RCC 7860 (cell line): ENCODE measurements at regions not wholly inside any gene's neighbourhood (a gene's known extent, or its start where the extent isn't known, plus 50 kb on each side); places are given as distances from the start of the nearest gene placed in this dataset.

Experiments
- DNase-seq: peaks from one replicate; pipeline ENCODE4 v3.0.0-alpha.2; 2015; ENCODE audit warnings: low spot score
- FAIRE-seq: peaks from 2 replicates; lab custom pipeline; 2012; peaks lifted over from hg19 to GRCh38; lab: Jason Lieb, UNC

- DNase-seq (peak; percentile 93), FAIRE-seq (peak; percentile 78)
These were observed 90.1 kb upstream of the PIK3CG start for GRCh38 chr7:106774768-106775551.

DNA sequence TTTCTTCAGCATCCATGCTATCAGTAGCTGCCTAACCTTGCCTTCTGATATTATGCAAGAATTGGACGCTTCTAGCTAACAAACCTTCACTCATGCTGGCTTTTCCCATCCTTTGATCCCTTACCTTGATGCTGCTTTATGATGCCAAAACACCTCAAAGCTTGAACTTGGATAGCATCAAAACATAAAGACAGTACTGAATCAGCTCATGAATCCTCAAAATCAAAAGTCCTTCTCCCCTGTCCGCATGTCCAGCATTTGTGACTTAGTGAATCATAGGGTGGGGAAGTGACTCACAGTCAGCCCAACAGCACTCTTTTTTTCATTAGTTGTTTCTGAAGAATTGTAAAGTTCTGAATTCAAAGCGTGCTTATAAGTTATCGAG lies 89.5 kb upstream of the PIK3CG start:
- FAIRE-seq = peak; percentile 92
- DNase-seq = peak; percentile 85

GRCh38 chr7:106775975-106776607 lies 89.0 kb upstream of the PIK3CG start:
- DNase-seq (no peak), FAIRE-seq (no peak)

- DNase-seq (no peak), FAIRE-seq (no peak)
These were observed 88.3 kb upstream of the PIK3CG start for GRCh38 chr7:106776618-106777347.

- no peak for FAIRE-seq
- no peak for DNase-seq
These were observed 87.3 kb upstream of the PIK3CG start for GRCh38 chr7:106777674-106778299.

DNA sequence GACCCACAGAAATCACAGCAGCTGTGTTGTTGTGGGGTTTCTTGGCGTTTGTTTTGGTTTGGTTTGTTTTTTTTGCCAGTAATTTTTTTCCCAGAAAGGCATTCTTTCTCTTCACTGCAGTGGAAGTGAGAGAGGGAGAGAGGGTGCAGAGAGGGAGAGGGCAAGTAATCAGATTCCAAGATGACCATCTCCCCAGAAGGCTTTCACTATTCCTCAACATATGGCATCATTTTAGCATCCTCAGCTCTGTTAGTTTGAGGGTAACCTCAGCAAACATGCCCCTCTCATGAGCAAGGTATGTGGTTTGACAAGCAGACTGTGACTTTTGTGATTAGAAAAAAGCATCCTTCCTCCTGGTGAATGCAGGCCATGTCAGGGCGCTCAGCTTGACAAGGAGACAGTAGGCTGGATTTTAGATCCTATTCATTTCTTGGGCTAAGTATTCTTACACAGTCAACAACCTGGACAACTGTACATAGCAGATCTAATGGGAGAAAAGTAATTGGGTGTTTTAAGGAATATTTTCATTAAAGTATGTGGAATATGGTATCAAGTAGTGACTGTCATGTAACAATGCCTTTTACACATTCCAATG lies 86.3 kb upstream of the PIK3CG start:
- FAIRE-seq (peak; percentile 45), DNase-seq (peak; percentile 68)

- FAIRE-seq = no peak
- DNase-seq = peak; percentile 66
These were observed 85.2 kb upstream of the PIK3CG start for GRCh38 chr7:106779877-106780276.

GRCh38 chr7:106781007-106781406 lies 84.1 kb upstream of the PIK3CG start:
- DNase-seq = no peak
- no peak for FAIRE-seq

GRCh38 chr7:106781828-106782544 lies 83.1 kb upstream of the PIK3CG start:
- FAIRE-seq = no peak
- no peak for DNase-seq

DNA sequence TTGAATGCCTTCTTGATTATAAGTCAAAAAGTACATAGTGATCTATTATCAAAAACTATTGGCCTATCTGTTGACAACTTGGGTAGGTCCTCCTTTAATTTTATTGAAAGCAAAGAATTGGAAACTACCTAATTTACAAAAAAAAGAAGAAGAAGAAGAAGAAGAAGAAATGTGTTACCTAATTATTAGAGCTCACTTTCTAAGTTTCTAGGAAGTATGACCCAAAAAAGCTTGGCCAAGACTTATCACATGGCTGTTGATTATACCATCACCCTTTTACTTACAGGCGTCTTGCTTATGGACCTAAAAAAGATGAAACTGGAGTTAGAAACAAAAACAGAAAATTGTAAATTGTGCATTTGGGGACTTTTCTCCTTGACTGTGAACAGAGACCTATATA lies 81.8 kb upstream of the PIK3CG start:
- DNase-seq (no peak), FAIRE-seq (no peak)

DNA sequence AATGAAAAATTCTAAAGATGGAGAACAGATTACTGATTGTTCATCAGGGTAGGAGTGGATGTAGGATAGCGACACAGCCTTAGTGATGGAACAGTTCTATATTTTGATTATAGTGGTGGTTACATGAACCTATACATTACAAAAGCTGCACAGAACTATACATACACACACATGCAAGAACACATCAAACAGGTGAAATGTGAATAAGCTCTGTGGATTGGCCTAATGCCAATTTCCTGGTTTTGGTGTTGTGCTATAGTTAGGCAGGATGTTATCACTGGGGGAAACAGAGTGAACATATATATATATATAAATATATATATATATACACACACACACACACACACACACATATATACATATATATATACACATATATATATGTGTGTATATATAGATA lies 76.4 kb upstream of the PIK3CG start:
- FAIRE-seq (no peak), DNase-seq (no peak)

GRCh38 chr7:106791526-106791925 lies 73.6 kb upstream of the PIK3CG start:
- no peak for FAIRE-seq
- no peak for DNase-seq

DNA sequence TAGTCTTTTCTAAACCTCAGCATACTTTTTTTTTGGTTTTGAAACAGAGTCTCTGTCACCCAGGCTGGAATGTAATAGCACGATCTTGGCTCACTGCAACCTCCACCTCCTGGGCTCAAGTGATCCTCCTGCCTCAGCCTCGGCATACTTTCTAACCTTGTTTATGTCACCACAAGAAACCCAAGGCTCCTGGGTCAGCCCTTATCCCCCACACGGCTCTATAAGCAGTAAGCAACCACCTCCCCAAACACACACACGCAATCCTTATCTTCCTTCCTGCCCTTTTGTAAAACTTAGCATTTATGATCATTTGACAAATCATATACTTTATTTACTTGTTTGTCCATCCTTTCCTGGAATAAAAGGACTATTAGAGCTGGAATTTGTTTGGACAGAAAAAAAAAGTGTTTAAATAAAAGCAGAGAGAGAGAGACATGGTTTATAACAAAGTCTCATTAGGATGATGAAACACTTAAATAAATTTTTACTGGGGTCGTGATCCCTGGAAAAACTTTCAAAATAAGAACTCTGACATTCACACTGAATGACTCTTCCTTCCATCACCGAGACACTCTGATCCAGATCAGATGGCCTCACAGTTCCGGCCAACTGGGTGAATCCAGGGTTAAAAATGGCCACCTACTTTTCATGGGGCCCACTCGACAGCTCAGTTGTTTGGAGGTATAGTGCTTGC lies 72.7 kb upstream of the PIK3CG start:
- FAIRE-seq = no peak
- DNase-seq = no peak

DNA sequence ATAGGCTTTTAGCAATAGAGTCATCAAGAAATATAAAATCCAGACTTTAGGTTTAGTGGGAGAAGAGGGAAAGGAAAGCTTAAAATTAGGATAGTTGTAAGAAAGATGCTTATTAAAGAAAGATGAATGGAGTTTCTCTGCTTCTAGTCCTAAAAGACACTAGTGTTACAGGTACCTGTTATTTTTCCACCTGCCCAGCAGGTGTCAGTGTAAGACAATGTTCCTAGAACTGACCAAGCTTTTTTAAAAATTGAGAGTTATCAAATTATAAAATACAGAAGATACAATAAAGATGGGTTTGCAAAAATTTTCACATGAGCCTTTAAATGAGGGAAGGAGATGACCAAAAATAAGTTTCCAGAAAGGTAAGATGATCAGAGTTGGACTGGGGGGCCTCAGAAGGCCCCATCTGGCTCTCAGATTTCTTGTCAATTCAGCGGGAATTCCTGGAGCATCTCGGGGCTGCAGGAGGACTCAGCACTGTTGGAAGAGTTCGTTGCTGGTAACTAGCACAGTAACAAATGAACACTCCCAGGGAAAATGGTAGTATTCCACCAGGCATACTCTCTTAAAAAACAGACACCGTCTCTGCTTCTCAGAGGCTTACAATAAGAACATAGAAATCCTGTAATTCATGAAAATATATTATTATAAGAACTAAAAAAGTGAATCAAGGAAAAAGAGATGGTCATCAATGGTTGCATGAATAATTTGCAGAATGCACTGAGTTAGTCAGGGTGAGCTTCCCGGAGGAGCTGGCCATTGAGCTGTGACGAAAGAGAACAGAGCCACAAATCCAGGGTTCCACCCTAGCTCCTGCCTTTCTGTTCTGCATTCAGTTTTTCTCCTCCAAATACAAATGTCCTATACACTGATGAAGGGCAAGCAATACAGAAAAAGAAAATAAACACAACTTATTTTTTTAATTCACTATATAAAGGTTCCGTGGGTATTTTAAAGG lies 71.8 kb upstream of the PIK3CG start:
- DNase-seq (peak; percentile 54), FAIRE-seq (peak; percentile 89)

- no peak for FAIRE-seq
- DNase-seq = no peak
These were observed 70.6 kb upstream of the PIK3CG start for GRCh38 chr7:106794276-106795083.

DNA sequence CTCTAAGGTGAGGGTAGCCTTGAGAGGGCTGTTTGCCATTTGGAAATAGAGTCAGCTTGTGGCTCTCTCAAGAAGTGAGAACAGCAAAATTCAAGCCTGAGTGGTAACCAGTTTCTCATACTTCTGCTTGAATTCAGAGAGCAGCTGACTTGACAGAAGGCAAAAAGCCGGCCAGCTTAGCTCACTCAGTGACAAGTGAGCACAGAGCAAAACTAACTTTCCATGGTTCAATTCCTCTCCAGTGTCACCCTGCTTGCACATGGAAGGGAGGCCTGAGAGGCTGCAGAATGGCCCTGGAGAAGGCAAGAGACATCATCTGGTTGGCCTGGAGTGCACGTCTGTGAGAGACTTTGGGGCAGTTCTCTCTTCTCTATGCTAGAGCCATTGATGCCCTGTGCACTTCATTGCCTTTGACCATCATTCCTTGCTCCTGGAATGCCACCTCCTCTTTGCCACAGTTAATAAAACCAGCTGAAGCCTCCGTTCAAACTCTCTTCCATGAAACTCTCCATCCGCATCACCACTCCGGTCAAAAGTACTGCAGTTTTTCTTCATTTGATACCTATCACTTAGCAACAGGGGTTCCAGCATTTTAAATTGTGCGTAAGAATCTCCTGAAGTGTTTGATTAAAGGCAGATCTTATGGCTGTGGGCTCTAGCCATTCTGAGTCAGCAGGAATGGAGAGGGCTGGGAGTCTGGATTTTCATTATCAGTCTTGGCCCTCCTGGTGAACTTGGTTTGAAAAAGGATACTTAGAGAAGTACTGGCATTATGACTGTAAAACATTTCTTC lies 69.8 kb upstream of the PIK3CG start:
- no peak for FAIRE-seq
- no peak for DNase-seq

DNA sequence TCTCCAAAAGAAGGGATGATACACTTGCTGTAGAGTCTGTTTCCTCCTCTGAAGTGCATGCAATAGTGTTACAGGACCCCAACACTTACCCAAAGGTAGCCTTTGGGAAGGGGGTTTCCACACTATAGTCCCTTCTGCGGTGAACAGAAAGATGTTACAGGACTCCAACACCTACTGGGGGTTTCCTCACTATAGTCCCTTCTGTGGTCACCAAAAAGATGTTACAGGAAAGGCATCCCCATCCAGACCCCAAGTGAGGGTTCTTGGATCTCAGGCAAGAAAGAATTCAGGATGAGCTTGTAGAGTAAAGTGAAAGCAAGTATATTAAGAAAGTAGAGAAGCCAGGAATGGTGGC lies 69.2 kb upstream of the PIK3CG start:
- DNase-seq = no peak
- FAIRE-seq = no peak
